ENCODE measurements at regions not wholly inside any gene's neighbourhood (a gene's known extent, or its start where the extent isn't known, plus 50 kb on each side); places are given as distances from the start of the nearest gene placed in this dataset.
"Not testable (repeated sequence)": the region's sequence is repeated elsewhere in the genome, so short reads cannot be mapped to it uniquely, and the experiment has no call there.

- Histone ChIP-seq H3K27me3 (replicated peaks; ENCODE audit: control insufficient read depth, insufficient read depth, low read length, poor library complexity, severe bottlenecking) (no peaks in the 10 kb centered on the region), H3K27ac (ENCODE audit: insufficient read depth, low read length, poor library complexity, severe bottlenecking) (no peak overlapping the region), H3K36me3 (ENCODE audit: control insufficient read depth, insufficient read depth, low read length) (no peaks in the 10 kb centered on the region), H3K4me1 (ENCODE audit: control insufficient read depth, insufficient read depth, low read length, poor library complexity, severe bottlenecking) (no peaks in the 10 kb centered on the region), H3K9me3 (ENCODE audit: control insufficient read depth, low read length) (no peaks in the 10 kb centered on the region), H3K4me3 (ENCODE audit: insufficient read depth, low read depth, low read length, poor library complexity, severe bottlenecking) (no peak overlapping the region)
- DNase-seq: no peak
These were observed 228.2 kb upstream of the DIPK2B start for GRCh38 chrX:45428831-45429230.

- H3K27ac ChIP-seq (ENCODE audit: insufficient read depth, low read length, poor library complexity, severe bottlenecking): no peak overlapping the region
- no peak overlapping the region for H3K4me3 ChIP-seq (ENCODE audit: insufficient read depth, low read depth, low read length, poor library complexity, severe bottlenecking)
- H3K4me1 ChIP-seq (ENCODE audit: control insufficient read depth, insufficient read depth, low read length, poor library complexity, severe bottlenecking): no peaks in the 10 kb centered on the region
- no peak for DNase-seq
- no peaks in the 10 kb centered on the region for H3K36me3 ChIP-seq (ENCODE audit: control insufficient read depth, insufficient read depth, low read length)
- H3K27me3 ChIP-seq (replicated peaks; ENCODE audit: control insufficient read depth, insufficient read depth, low read length, poor library complexity, severe bottlenecking): no peaks in the 10 kb centered on the region
- H3K9me3 ChIP-seq (ENCODE audit: control insufficient read depth, low read length): no peaks in the 10 kb centered on the region
These were observed 223.7 kb upstream of the DIPK2B start for GRCh38 chrX:45424326-45424725.

- Histone ChIP-seq H3K4me1 (ENCODE audit: control insufficient read depth, insufficient read depth, low read length, poor library complexity, severe bottlenecking) (no peaks in the 10 kb centered on the region), H3K4me3 (ENCODE audit: insufficient read depth, low read depth, low read length, poor library complexity, severe bottlenecking) (no peak overlapping the region), H3K27me3 (replicated peaks; ENCODE audit: control insufficient read depth, insufficient read depth, low read length, poor library complexity, severe bottlenecking) (no peaks in the 10 kb centered on the region), H3K36me3 (ENCODE audit: control insufficient read depth, insufficient read depth, low read length) (no peaks in the 10 kb centered on the region), H3K9me3 (ENCODE audit: control insufficient read depth, low read length) (no peaks in the 10 kb centered on the region), H3K27ac (ENCODE audit: insufficient read depth, low read length, poor library complexity, severe bottlenecking) (no peak overlapping the region)
- DNase-seq: no peak
These were observed 221.7 kb upstream of the DIPK2B start for GRCh38 chrX:45422216-45422925.

DNA sequence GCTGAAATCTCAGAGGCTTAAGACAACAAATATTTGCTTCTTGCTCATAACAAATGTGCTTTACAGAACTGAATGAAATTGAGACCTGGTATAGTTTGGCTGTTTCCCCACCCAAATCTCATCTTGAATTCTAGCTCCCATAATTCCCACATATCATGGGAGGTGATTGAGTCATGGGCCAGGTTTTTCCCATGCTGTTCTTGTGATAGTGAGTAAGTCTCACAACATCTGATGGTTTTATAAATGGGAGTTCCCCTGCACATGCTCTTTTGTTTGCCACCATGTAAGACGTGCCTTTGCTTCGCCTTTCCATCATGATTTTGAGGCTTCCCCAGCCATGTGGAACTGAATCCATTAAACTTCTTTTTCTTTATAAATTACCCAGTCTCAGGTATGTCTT lies 221.1 kb upstream of the DIPK2B start:
- Histone ChIP-seq H3K27me3 (replicated peaks; ENCODE audit: control insufficient read depth, insufficient read depth, low read length, poor library complexity, severe bottlenecking) (no peaks in the 10 kb centered on the region), H3K36me3 (ENCODE audit: control insufficient read depth, insufficient read depth, low read length) (no peaks in the 10 kb centered on the region), H3K4me1 (ENCODE audit: control insufficient read depth, insufficient read depth, low read length, poor library complexity, severe bottlenecking) (no peaks in the 10 kb centered on the region), H3K27ac (ENCODE audit: insufficient read depth, low read length, poor library complexity, severe bottlenecking) (no peak overlapping the region), H3K9me3 (ENCODE audit: control insufficient read depth, low read length) (no peaks in the 10 kb centered on the region), H3K4me3 (ENCODE audit: insufficient read depth, low read depth, low read length, poor library complexity, severe bottlenecking) (no peak overlapping the region)
- DNase-seq: no peak

DNA sequence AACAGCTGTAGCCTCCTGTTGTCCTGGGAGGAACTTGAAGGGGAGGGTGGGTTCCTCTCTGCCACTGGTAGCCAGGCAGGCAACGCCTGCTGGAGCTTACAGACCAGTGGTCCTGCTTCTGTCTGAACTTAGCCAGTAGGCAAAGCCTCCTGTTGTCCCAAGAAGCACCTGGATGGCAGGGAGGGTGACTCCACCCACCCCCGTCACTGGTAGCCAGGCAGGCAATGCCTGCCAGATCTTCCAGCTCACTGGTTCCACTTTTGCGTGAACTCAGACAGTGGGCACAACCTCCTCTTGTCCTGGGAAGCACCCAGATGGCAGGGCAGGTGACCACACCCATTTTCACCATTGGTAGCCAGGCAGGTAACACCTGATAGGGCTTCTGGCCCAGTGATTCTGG lies 203.5 kb upstream of the DIPK2B start:
- H3K4me1 ChIP-seq (ENCODE audit: control insufficient read depth, insufficient read depth, low read length, poor library complexity, severe bottlenecking): no peaks in the 10 kb centered on the region
- no peaks in the 10 kb centered on the region for H3K9me3 ChIP-seq (ENCODE audit: control insufficient read depth, low read length)
- no peak overlapping the region for H3K27ac ChIP-seq (ENCODE audit: insufficient read depth, low read length, poor library complexity, severe bottlenecking)
- no peaks in the 10 kb centered on the region for H3K27me3 ChIP-seq (replicated peaks; ENCODE audit: control insufficient read depth, insufficient read depth, low read length, poor library complexity, severe bottlenecking)
- DNase-seq: no peak
- H3K4me3 ChIP-seq (ENCODE audit: insufficient read depth, low read depth, low read length, poor library complexity, severe bottlenecking): no peak overlapping the region
- H3K36me3 ChIP-seq (ENCODE audit: control insufficient read depth, insufficient read depth, low read length): no peaks in the 10 kb centered on the region

DNA sequence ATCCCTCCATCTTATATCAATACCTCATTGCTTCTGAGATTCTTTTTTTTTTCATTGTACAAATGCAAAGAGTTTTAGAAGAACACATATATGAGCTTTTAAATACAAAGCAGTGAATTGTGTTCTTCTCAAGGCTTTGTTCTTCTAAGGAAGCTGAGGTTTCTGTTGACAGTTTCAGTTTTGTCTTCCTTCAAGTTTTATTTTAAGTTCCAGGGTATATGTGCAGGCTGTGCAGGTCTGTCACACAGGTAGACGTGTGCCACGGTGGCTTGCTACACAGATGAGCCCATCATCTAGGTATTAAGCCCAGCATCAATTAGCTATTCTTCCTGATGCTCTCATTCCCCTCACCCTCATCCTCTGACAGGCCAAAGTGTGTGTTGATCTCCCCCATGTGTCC lies 201.2 kb upstream of the DIPK2B start:
- H3K27me3 ChIP-seq (replicated peaks; ENCODE audit: control insufficient read depth, insufficient read depth, low read length, poor library complexity, severe bottlenecking): no peaks in the 10 kb centered on the region
- no peak for DNase-seq
- H3K9me3 ChIP-seq (ENCODE audit: control insufficient read depth, low read length): no peaks in the 10 kb centered on the region
- no peak overlapping the region for H3K4me3 ChIP-seq (ENCODE audit: insufficient read depth, low read depth, low read length, poor library complexity, severe bottlenecking)
- no peak overlapping the region for H3K27ac ChIP-seq (ENCODE audit: insufficient read depth, low read length, poor library complexity, severe bottlenecking)
- no peaks in the 10 kb centered on the region for H3K36me3 ChIP-seq (ENCODE audit: control insufficient read depth, insufficient read depth, low read length)
- H3K4me1 ChIP-seq (ENCODE audit: control insufficient read depth, insufficient read depth, low read length, poor library complexity, severe bottlenecking): no peaks in the 10 kb centered on the region

DNA sequence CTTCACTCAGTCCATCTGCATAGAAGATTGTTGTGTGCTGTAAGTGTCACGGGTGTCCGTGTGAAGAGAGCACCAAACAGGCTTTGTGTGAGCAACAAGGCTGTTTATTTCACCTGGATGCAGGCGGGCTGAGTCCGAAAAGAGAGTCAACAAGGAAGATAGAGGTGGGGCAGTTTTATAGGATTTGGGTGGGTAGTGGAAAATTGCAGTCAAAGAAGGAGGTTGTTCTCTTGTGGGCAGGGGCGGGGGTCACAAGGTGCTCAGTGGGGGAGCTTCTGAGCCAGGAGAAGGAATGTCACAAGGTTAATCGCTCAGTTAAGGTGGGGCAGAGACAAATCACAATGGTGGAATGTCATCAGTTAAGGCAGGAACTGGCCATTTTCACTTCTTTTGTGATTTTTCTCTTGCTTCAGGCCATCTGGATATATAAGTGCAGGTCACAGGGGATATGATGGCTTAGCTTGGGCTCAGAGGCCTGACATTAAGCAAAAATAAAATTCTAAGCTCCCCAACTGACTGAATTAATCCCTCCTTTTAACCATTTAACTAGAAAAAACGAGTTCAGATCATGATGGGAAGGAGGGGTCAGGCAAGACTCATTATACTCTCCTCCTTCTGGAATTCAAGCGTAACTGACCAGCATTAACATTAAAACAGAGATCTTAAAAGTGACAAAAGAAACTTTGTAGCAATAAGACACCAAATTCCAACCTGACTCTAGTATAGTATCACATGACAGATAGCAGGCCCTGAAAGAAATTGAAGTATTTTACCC lies 200.5 kb upstream of the DIPK2B start:
- not testable (repeated sequence) for H3K4me1 ChIP-seq (ENCODE audit: control insufficient read depth, insufficient read depth, low read length, poor library complexity, severe bottlenecking); H3K27ac ChIP-seq (ENCODE audit: insufficient read depth, low read length, poor library complexity, severe bottlenecking); H3K36me3 ChIP-seq (ENCODE audit: control insufficient read depth, insufficient read depth, low read length); H3K4me3 ChIP-seq (ENCODE audit: insufficient read depth, low read depth, low read length, poor library complexity, severe bottlenecking); DNase-seq; H3K27me3 ChIP-seq (replicated peaks; ENCODE audit: control insufficient read depth, insufficient read depth, low read length, poor library complexity, severe bottlenecking); H3K9me3 ChIP-seq (ENCODE audit: control insufficient read depth, low read length)

GRCh38 chrX:45400027-45400779 lies 199.5 kb upstream of the DIPK2B start:
- Histone ChIP-seq H3K9me3 (ENCODE audit: control insufficient read depth, low read length) (peaks cover 8% of the 10 kb centered on the region), H3K27me3 (replicated peaks; ENCODE audit: control insufficient read depth, insufficient read depth, low read length, poor library complexity, severe bottlenecking) (no peaks in the 10 kb centered on the region), H3K27ac (ENCODE audit: insufficient read depth, low read length, poor library complexity, severe bottlenecking) (no peak overlapping the region), H3K36me3 (ENCODE audit: control insufficient read depth, insufficient read depth, low read length) (no peaks in the 10 kb centered on the region), H3K4me3 (ENCODE audit: insufficient read depth, low read depth, low read length, poor library complexity, severe bottlenecking) (no peak overlapping the region), H3K4me1 (ENCODE audit: control insufficient read depth, insufficient read depth, low read length, poor library complexity, severe bottlenecking) (no peaks in the 10 kb centered on the region)
- DNase-seq: no peak

- Histone ChIP-seq H3K36me3 (ENCODE audit: control insufficient read depth, insufficient read depth, low read length) (no peaks in the 10 kb centered on the region), H3K27ac (ENCODE audit: insufficient read depth, low read length, poor library complexity, severe bottlenecking) (no peak overlapping the region), H3K9me3 (ENCODE audit: control insufficient read depth, low read length) (no peaks in the 10 kb centered on the region), H3K4me3 (ENCODE audit: insufficient read depth, low read depth, low read length, poor library complexity, severe bottlenecking) (no peak overlapping the region), H3K4me1 (ENCODE audit: control insufficient read depth, insufficient read depth, low read length, poor library complexity, severe bottlenecking) (no peaks in the 10 kb centered on the region), H3K27me3 (replicated peaks; ENCODE audit: control insufficient read depth, insufficient read depth, low read length, poor library complexity, severe bottlenecking) (no peaks in the 10 kb centered on the region)
- no peak for DNase-seq
These were observed 185.1 kb upstream of the DIPK2B start for GRCh38 chrX:45385757-45386156.

- no peaks in the 10 kb centered on the region for H3K36me3 ChIP-seq (ENCODE audit: control insufficient read depth, insufficient read depth, low read length)
- H3K4me1 ChIP-seq (ENCODE audit: control insufficient read depth, insufficient read depth, low read length, poor library complexity, severe bottlenecking): no peaks in the 10 kb centered on the region
- DNase-seq: no peak
- no peak overlapping the region for H3K4me3 ChIP-seq (ENCODE audit: insufficient read depth, low read depth, low read length, poor library complexity, severe bottlenecking)
- H3K27ac ChIP-seq (ENCODE audit: insufficient read depth, low read length, poor library complexity, severe bottlenecking): no peak overlapping the region
- H3K27me3 ChIP-seq (replicated peaks; ENCODE audit: control insufficient read depth, insufficient read depth, low read length, poor library complexity, severe bottlenecking): no peaks in the 10 kb centered on the region
- no peaks in the 10 kb centered on the region for H3K9me3 ChIP-seq (ENCODE audit: control insufficient read depth, low read length)
These were observed 181.2 kb upstream of the DIPK2B start for GRCh38 chrX:45381841-45382240.

Measured in effector memory CD4-positive, alpha-beta T cell (primary cell).